GM23338 (cell line): ENCODE measurements at regions not wholly inside any gene's neighbourhood (a gene's known extent, or its start where the extent isn't known, plus 50 kb on each side); places are given as distances from the start of the nearest gene placed in this dataset.

Experiments used
- ATAC-seq: fragments of 200-7000 bp; cut with Tn5 transposase; 3 replicates; pipeline ENCODE4 v1.9.1; 2020
- DNase-seq: peaks from one replicate; pipeline ENCODE4 v3.0.0-alpha.2; 2015; ENCODE audit warnings: low spot score
- H2AFZ ChIP-seq: fragments of 200-600 bp; sonication (generic); 2 replicates; pipeline ENCODE4 v1.8.0; 2016; ENCODE audit warnings: antibody characterized with exemption, mild to moderate bottlenecking, moderate library complexity
- H3F3A ChIP-seq: fragments of 200-600 bp; sonication (generic); replicated peaks from 2 replicates; pipeline ENCODE4 v1.8.0; 2017; ENCODE audit warnings: antibody characterized with exemption, mixed run types, low read depth
- H3K27ac ChIP-seq: fragments of 200-600 bp; sonication (generic); 2 replicates; pipeline ENCODE4 v1.6.1; 2016; ENCODE audit warnings: low read depth
- H3K27me3 ChIP-seq: fragments of 200-600 bp; sonication (generic); 2 replicates; pipeline ENCODE4 v1.8.0; 2016; ENCODE audit warnings: mild to moderate bottlenecking, mixed run types, moderate library complexity; ENCODE audit not compliant: insufficient read depth
- H3K36me3 ChIP-seq: fragments of 200-600 bp; sonication (generic); 2 replicates; pipeline ENCODE4 v1.8.0; 2016; ENCODE audit warnings: mild to moderate bottlenecking; ENCODE audit not compliant: insufficient read depth
- H3K4me1 ChIP-seq: fragments of 200-600 bp; sonication (generic); 2 replicates; pipeline ENCODE4 v1.8.0; 2016; ENCODE audit warnings: mild to moderate bottlenecking, moderate library complexity; ENCODE audit not compliant: insufficient read depth
- H3K4me2 ChIP-seq: fragments of 200-600 bp; sonication (generic); 2 replicates; pipeline ENCODE4 v1.7.1; 2017; ENCODE audit warnings: mixed run types
- H3K4me3 ChIP-seq: fragments of 200-600 bp; sonication (generic); 2 replicates; pipeline ENCODE4 v1.6.1; 2016; ENCODE audit warnings: mixed run types
- H3K79me2 ChIP-seq: fragments of 200-600 bp; sonication (generic); replicated peaks from 2 replicates; pipeline ENCODE4 v1.8.0; 2017; ENCODE audit warnings: mild to moderate bottlenecking; ENCODE audit not compliant: insufficient read depth
- H3K9me2 ChIP-seq: fragments of 200-600 bp; sonication (generic); 2 replicates; pipeline ENCODE4 v1.8.0; 2017; ENCODE audit not compliant: insufficient read depth
- H4K20me1 ChIP-seq: fragments of 200-600 bp; sonication (generic); replicated peaks from 2 replicates; pipeline ENCODE4 v1.8.0; 2017; ENCODE audit warnings: mild to moderate bottlenecking; ENCODE audit not compliant: insufficient read depth
- H3K27ac Mint-ChIP-seq: 2 replicates; pipeline ENCODE4 v1.8.0; 2020; ENCODE audit warnings: inconsistent platforms, mild to moderate bottlenecking, moderate library complexity, mixed read lengths
- H3K27me3 Mint-ChIP-seq: 3 replicates; pipeline ENCODE4 v1.8.0; 2022; ENCODE audit warnings: low read depth, mild to moderate bottlenecking, moderate library complexity, mixed read lengths, inconsistent platforms; ENCODE audit not compliant: insufficient read depth, poor library complexity
- H3K36me3 Mint-ChIP-seq: 3 replicates; pipeline ENCODE4 v1.8.0; 2021; ENCODE audit warnings: low read depth, mild to moderate bottlenecking, inconsistent platforms, moderate library complexity, mixed read lengths
- H3K4me1 Mint-ChIP-seq: 3 replicates; pipeline ENCODE4 v1.8.0; 2020; ENCODE audit warnings: mild to moderate bottlenecking, inconsistent platforms, mixed read lengths
- H3K4me3 Mint-ChIP-seq: 3 replicates; pipeline ENCODE4 v1.8.0; 2021; ENCODE audit warnings: moderate library complexity, mild to moderate bottlenecking, inconsistent platforms, mixed read lengths
- H3K9me3 Mint-ChIP-seq: 3 replicates; pipeline ENCODE4 v1.8.0; 2020; ENCODE audit warnings: moderate library complexity, mild to moderate bottlenecking, inconsistent platforms, mixed read lengths
- CREB1 ChIP-seq: fragments of 250-450 bp; sonication (Bioruptor Pico); IDR thresholded peaks from 2 replicates; pipeline ENCODE4 v1.5.0; 2020; ENCODE audit warnings: low read depth, mild to moderate bottlenecking, moderate library complexity
- EZH2 ChIP-seq: fragments of 200-600 bp; sonication (generic); IDR thresholded peaks from one replicate; pipeline ENCODE4 v1.8.0; 2017; ENCODE audit warnings: antibody characterized with exemption, mild to moderate bottlenecking, low read depth; ENCODE audit not compliant: unreplicated experiment
- EZH2phosphoT487 ChIP-seq: fragments of 200-600 bp; sonication (generic); IDR thresholded peaks from one replicate; pipeline ENCODE4 v1.8.1; 2018; ENCODE audit warnings: antibody characterized with exemption; ENCODE audit not compliant: unreplicated experiment
- JUNB ChIP-seq: IDR thresholded peaks from one replicate; pipeline ENCODE4 v1.6.1; 2016; ENCODE audit warnings: antibody characterized with exemption; ENCODE audit not compliant: unreplicated experiment
- NANOG ChIP-seq: IDR thresholded peaks from 2 replicates; pipeline ENCODE4 v1.6.1; 2016; ENCODE audit warnings: antibody characterized with exemption, borderline replicate concordance
- POLR2AphosphoS5 ChIP-seq: IDR thresholded peaks from 2 replicates; pipeline ENCODE4 v1.6.1; 2016; ENCODE audit warnings: antibody characterized with exemption, low read depth
- STAT1 ChIP-seq: IDR thresholded peaks from one replicate; pipeline ENCODE4 v1.6.1; 2016; ENCODE audit warnings: antibody characterized with exemption; ENCODE audit not compliant: unreplicated experiment
- ZNF114 ChIP-seq: fragments of 250-450 bp; sonication (Bioruptor Pico); IDR thresholded peaks from 2 replicates; pipeline ENCODE4 v1.5.0; 2020; ENCODE audit warnings: mild to moderate bottlenecking, moderate library complexity
- ZNF331 ChIP-seq: fragments of 250-450 bp; sonication (Bioruptor Pico); IDR thresholded peaks from 2 replicates; pipeline ENCODE4 v1.5.0; 2020; ENCODE audit warnings: low read depth, mild to moderate bottlenecking, moderate library complexity
- TF ChIP-seq, protein P1 (sequence below): fragments of 250-450 bp; sonication (Bioruptor Pico); IDR thresholded peaks from 2 replicates; pipeline ENCODE4 v1.5.0; 2020; ENCODE audit warnings: mild to moderate bottlenecking, moderate library complexity
- TF ChIP-seq, protein P2 (sequence below): IDR thresholded peaks from 2 replicates; pipeline ENCODE4 v1.6.1; 2016; ENCODE audit warnings: antibody characterized with exemption
- TF ChIP-seq, protein P3 (sequence below), 2 experiments: fragments of 200-600 bp in 1 of 2; sonication (generic) in 1 of 2; conservative IDR thresholded peaks; 2 replicates each; pipeline versions ENCODE4 v1.5.1 to v1.6.1; 2016 to 2017; ENCODE audit warnings: antibody characterized with exemption in 2 of 2, low read depth in 2 of 2, mild to moderate bottlenecking in 2 of 2, moderate library complexity in 1 of 2

DNA sequence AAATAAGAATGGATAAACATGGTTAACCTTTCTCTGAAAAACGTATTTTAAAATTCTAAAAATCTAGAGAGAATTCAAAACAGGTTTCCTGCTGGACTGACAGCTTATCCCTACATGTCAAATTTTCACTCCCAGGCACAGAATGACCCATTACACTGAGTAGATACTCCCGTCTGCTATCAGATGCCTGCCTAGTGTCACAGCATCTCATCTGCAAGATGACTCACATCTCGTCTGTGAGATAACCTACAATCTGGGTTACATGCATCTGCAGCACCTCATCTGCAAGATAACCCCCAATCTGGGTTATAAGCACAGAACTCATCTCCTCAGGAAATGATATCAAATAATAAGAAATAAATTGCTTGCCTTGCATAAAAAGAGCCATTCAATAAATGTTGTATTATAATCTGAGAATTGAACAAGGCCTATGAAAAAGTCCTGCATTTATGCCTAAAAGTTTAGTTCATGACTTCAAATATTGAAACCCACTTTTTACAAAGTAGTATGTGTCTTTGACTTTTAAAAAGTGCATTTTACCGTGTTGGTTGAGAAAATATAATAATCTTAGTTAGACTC lies 188.3 kb upstream of the THBS1 start:
- TF ChIP-seq ZNF114 (CRISPR knock-in tag): no peak
- H3F3A ChIP-seq: no peaks in the 10 kb centered on the region
- no peaks in the 10 kb centered on the region for H3K4me1 ChIP-seq
- Mint-ChIP-seq H3K4me3 (no peak overlapping the region), H3K27me3 (no peaks in the 10 kb centered on the region), H3K27ac (no peak overlapping the region), H3K4me1 (no peaks in the 10 kb centered on the region; the same call in 2 of the 3 replicates), H3K36me3 (no peaks in the 10 kb centered on the region), H3K9me3 (no peaks in the 10 kb centered on the region; the same call in 2 of the 3 replicates)
- H3K27me3 ChIP-seq: no peaks in the 10 kb centered on the region
- H3K79me2 ChIP-seq: no peaks in the 10 kb centered on the region
- peaks cover 3% of the 10 kb centered on the region; the same call in 1 of the 2 replicates for H3K9me2 ChIP-seq
- H3K36me3 ChIP-seq: no peaks in the 10 kb centered on the region
- no peak overlapping the region for H3K4me3 ChIP-seq
- H4K20me1 ChIP-seq: no peaks in the 10 kb centered on the region
- ATAC-seq (no peak), DNase-seq (no peak)
- no peak overlapping the region for H3K4me2 ChIP-seq
- H3K27ac ChIP-seq: no peak overlapping the region
- no peak overlapping the region for H2AFZ ChIP-seq

DNA sequence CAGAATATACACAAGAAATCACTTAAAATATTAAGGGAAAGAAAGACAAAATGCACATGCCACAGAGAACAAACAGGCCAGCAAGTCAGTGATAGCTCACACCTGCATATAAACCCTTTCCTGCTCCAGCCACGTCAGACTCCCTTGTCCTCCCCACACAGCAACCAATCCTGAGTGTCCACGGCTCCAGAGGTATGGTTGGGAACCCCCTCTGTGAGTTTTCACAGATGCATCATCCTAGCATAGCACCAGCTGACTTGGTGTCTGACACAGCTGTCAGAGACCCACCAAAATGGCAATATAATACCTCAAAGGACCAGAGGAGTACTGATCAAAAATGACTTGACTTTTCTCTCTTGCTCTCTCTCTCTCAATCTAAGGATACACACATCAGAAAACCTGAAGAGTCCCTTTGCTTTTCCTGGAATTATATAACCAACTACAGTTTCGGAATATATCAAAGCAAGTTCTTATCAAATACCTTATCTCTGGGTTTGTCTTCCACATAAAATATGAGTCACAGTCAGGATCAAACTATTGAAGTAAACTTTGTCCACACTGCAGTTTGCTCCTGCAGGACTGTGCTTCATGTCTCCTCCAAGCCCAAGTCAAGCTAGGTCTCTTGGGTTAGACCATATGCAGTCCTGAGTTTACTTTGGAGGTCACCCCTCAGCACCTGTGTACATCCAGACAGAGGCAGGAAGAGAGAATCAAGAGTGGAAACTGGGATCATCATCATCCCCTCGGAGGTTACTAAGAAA lies 187.1 kb upstream of the THBS1 start:
- no peaks in the 10 kb centered on the region for H3K27me3 Mint-ChIP-seq
- no peak overlapping the region for H3K4me2 ChIP-seq
- ATAC-seq (no peak), DNase-seq (no peak)
- H3K27ac ChIP-seq: no peak overlapping the region
- H3K4me1 Mint-ChIP-seq: no peaks in the 10 kb centered on the region; the same call in 2 of the 3 replicates
- H3K36me3 ChIP-seq: no peaks in the 10 kb centered on the region
- no peaks in the 10 kb centered on the region for H3K27me3 ChIP-seq
- no peaks in the 10 kb centered on the region for H3K79me2 ChIP-seq
- H3K9me2 ChIP-seq: peaks cover 7% of the 10 kb centered on the region; the same call in 1 of the 2 replicates
- no peak overlapping the region for H2AFZ ChIP-seq
- H3K9me3 Mint-ChIP-seq: no peaks in the 10 kb centered on the region
- H4K20me1 ChIP-seq: no peaks in the 10 kb centered on the region
- no peaks in the 10 kb centered on the region for H3K36me3 Mint-ChIP-seq
- H3K27ac Mint-ChIP-seq: no peak overlapping the region; the same call in 1 of the 2 replicates
- H3K4me3 ChIP-seq: no peak overlapping the region
- no peaks in the 10 kb centered on the region for H3K4me1 ChIP-seq
- H3K4me3 Mint-ChIP-seq: no peak overlapping the region
- H3F3A ChIP-seq: no peaks in the 10 kb centered on the region
- TF ChIP-seq POLR2AphosphoS5 (no peak), NANOG (no peak), STAT1 (no peak), JUNB (no peak), EZH2phosphoT487 (no peak), ZNF331 (CRISPR knock-in tag) (no peak), CREB1 (no peak), ZNF114 (CRISPR knock-in tag) (no peak), EZH2 (no peak)
- TF ChIP-seq, protein P1, sequence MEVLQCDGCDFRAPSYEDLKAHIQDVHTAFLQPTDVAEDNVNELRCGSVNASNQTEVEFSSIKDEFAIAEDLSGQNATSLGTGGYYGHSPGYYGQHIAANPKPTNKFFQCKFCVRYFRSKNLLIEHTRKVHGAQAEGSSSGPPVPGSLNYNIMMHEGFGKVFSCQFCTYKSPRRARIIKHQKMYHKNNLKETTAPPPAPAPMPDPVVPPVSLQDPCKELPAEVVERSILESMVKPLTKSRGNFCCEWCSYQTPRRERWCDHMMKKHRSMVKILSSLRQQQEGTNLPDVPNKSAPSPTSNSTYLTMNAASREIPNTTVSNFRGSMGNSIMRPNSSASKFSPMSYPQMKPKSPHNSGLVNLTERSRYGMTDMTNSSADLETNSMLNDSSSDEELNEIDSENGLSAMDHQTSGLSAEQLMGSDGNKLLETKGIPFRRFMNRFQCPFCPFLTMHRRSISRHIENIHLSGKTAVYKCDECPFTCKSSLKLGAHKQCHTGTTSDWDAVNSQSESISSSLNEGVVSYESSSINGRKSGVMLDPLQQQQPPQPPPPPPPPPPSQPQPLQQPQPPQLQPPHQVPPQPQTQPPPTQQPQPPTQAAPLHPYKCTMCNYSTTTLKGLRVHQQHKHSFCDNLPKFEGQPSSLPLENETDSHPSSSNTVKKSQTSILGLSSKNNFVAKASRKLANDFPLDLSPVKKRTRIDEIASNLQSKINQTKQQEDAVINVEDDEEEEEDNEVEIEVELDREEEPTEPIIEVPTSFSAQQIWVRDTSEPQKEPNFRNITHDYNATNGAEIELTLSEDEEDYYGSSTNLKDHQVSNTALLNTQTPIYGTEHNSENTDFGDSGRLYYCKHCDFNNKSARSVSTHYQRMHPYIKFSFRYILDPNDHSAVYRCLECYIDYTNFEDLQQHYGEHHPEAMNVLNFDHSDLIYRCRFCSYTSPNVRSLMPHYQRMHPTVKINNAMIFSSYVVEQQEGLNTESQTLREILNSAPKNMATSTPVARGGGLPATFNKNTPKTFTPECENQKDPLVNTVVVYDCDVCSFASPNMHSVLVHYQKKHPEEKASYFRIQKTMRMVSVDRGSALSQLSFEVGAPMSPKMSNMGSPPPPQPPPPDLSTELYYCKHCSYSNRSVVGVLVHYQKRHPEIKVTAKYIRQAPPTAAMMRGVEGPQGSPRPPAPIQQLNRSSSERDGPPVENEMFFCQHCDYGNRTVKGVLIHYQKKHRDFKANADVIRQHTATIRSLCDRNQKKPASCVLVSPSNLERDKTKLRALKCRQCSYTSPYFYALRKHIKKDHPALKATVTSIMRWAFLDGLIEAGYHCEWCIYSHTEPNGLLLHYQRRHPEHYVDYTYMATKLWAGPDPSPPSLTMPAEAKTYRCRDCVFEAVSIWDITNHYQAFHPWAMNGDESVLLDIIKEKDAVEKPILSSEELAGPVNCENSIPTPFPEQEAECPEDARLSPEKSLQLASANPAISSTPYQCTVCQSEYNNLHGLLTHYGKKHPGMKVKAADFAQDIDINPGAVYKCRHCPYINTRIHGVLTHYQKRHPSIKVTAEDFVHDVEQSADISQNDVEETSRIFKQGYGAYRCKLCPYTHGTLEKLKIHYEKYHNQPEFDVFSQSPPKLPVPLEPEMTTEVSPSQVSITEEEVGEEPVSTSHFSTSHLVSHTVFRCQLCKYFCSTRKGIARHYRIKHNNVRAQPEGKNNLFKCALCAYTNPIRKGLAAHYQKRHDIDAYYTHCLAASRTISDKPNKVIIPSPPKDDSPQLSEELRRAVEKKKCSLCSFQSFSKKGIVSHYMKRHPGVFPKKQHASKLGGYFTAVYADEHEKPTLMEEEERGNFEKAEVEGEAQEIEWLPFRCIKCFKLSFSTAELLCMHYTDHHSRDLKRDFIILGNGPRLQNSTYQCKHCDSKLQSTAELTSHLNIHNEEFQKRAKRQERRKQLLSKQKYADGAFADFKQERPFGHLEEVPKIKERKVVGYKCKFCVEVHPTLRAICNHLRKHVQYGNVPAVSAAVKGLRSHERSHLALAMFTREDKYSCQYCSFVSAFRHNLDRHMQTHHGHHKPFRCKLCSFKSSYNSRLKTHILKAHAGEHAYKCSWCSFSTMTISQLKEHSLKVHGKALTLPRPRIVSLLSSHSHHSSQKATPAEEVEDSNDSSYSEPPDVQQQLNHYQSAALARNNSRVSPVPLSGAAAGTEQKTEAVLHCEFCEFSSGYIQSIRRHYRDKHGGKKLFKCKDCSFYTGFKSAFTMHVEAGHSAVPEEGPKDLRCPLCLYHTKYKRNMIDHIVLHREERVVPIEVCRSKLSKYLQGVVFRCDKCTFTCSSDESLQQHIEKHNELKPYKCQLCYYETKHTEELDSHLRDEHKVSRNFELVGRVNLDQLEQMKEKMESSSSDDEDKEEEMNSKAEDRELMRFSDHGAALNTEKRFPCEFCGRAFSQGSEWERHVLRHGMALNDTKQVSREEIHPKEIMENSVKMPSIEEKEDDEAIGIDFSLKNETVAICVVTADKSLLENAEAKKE (CRISPR knock-in tag): no peak
- TF ChIP-seq, protein P2, sequence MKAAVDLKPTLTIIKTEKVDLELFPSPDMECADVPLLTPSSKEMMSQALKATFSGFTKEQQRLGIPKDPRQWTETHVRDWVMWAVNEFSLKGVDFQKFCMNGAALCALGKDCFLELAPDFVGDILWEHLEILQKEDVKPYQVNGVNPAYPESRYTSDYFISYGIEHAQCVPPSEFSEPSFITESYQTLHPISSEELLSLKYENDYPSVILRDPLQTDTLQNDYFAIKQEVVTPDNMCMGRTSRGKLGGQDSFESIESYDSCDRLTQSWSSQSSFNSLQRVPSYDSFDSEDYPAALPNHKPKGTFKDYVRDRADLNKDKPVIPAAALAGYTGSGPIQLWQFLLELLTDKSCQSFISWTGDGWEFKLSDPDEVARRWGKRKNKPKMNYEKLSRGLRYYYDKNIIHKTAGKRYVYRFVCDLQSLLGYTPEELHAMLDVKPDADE: no peak
- TF ChIP-seq, protein P3, sequence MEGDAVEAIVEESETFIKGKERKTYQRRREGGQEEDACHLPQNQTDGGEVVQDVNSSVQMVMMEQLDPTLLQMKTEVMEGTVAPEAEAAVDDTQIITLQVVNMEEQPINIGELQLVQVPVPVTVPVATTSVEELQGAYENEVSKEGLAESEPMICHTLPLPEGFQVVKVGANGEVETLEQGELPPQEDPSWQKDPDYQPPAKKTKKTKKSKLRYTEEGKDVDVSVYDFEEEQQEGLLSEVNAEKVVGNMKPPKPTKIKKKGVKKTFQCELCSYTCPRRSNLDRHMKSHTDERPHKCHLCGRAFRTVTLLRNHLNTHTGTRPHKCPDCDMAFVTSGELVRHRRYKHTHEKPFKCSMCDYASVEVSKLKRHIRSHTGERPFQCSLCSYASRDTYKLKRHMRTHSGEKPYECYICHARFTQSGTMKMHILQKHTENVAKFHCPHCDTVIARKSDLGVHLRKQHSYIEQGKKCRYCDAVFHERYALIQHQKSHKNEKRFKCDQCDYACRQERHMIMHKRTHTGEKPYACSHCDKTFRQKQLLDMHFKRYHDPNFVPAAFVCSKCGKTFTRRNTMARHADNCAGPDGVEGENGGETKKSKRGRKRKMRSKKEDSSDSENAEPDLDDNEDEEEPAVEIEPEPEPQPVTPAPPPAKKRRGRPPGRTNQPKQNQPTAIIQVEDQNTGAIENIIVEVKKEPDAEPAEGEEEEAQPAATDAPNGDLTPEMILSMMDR (conservative IDR thresholded peaks at IDR 0.05; ENCODE audit: low read depth in 2 of 2): no peak
